B cell (primary cell): ENCODE measurements at regions not wholly inside any gene's neighbourhood (a gene's known extent, or its start where the extent isn't known, plus 50 kb on each side); places are given as distances from the start of the nearest gene placed in this dataset.

Experiments
- ATAC-seq: fragments of 200-7000 bp; cut with Tn5 transposase; one replicate; pipeline ENCODE4 v1.10.0; 2021; ENCODE audit warnings: low read depth, mild to moderate bottlenecking, moderate number of reproducible peaks, moderate library complexity
- CTCF ChIA-PET: fragments of 350-600 bp; sonication (Branson Sonifier 250); formaldehyde crosslinking; loops from one replicate; lab custom pipeline; 2021; ENCODE audit warnings: antibody characterized with exemption, inconsistent platforms; lab: Charles Lee
- POLR2A ChIA-PET: fragments of 350-600 bp; sonication (Branson Sonifier 250); formaldehyde crosslinking; loops from one replicate; lab custom pipeline; 2021; ENCODE audit warnings: antibody characterized with exemption; lab: Charles Lee
- DNase-seq: peaks from one replicate; pipeline ENCODE4 v3.0.0; 2013
- H2AFZ ChIP-seq: 2 replicates; pipeline ENCODE4 v1.6.1; 2012; ENCODE audit warnings: mild to moderate bottlenecking, low read depth, low read length; ENCODE audit not compliant: insufficient read depth, poor library complexity, severe bottlenecking
- H3K27ac ChIP-seq, 2 donors: 1 replicate in 1 of 2; 2 replicates in 1 of 2; pipeline ENCODE4 v1.5.1; 2012 to 2013; ENCODE audit warnings: low read length in 2 of 2, mild to moderate bottlenecking in 2 of 2, moderate library complexity in 1 of 2
- H3K27me3 ChIP-seq, 4 experiments: fragments of 200-600 bp in 1 of 4; sonication (generic) in 1 of 4; replicated peaks in 1 of 4; 1 replicate in 2 of 4; 2 replicates in 2 of 4; pipeline versions ENCODE4 v1.6.1 to v1.7.0; 2013 to 2016; ENCODE audit warnings: low read length in 3 of 4, mild to moderate bottlenecking in 2 of 4, mixed read lengths in 1 of 4, moderate library complexity in 1 of 4; ENCODE audit not compliant: insufficient read depth in 4 of 4, control insufficient read depth in 3 of 4; ENCODE audit errors: control extremely low read depth in 1 of 4
- H3K36me3 ChIP-seq, 2 experiments: replicated peaks in 1 of 2; 1 replicate in 1 of 2; 2 replicates in 1 of 2; pipeline versions ENCODE4 v1.6.1 to v1.7.1; 2013; ENCODE audit warnings: low read length in 1 of 2; ENCODE audit not compliant: insufficient read depth in 2 of 2, control insufficient read depth in 1 of 2; ENCODE audit errors: control extremely low read depth in 1 of 2, extremely low read depth in 1 of 2
- H3K4me1 ChIP-seq, 2 donors: fragments of 200-600 bp in 1 of 2; sonication (generic) in 1 of 2; 1 replicate in 1 of 2; 2 replicates in 1 of 2; pipeline versions ENCODE4 v1.5.1 to v1.6.1; 2013 to 2017; ENCODE audit warnings: low read length in 2 of 2; ENCODE audit not compliant: control insufficient read depth in 2 of 2, insufficient read depth in 2 of 2
- H3K4me2 ChIP-seq: replicated peaks from 2 replicates; pipeline ENCODE3; 2012; ENCODE audit warnings: mild to moderate bottlenecking, low read depth, low read length; ENCODE audit not compliant: poor library complexity, severe bottlenecking
- H3K4me3 ChIP-seq, 5 experiments: fragments of 200-600 bp in 1 of 5; sonication (generic) in 1 of 5; 1 replicate in 3 of 5; 2 replicates in 2 of 5; pipeline versions ENCODE4 v1.5.1 to v1.7.0; 2011 to 2016; ENCODE audit warnings: low read length in 4 of 5, mild to moderate bottlenecking in 4 of 5, low read depth in 2 of 5, control low read depth in 1 of 5, moderate library complexity in 1 of 5; ENCODE audit not compliant: insufficient read depth in 1 of 5; ENCODE audit errors: control extremely low read depth in 1 of 5, extremely low read depth in 1 of 5
- H3K79me2 ChIP-seq: fragments of 200-600 bp; sonication (generic); one replicate; pipeline ENCODE4 v1.6.0; 2016; ENCODE audit warnings: low read length; ENCODE audit not compliant: control insufficient read depth, insufficient read depth
- H3K9ac ChIP-seq: fragments of 200-600 bp; sonication (generic); 2 replicates; pipeline ENCODE4 v1.6.1; 2017; ENCODE audit warnings: mild to moderate bottlenecking, low read length, moderate library complexity
- H3K9me3 ChIP-seq, 3 donors: one replicate each; pipeline versions ENCODE4 v1.6.1 to v1.7.1; 2013; ENCODE audit warnings: low read length in 2 of 3; ENCODE audit not compliant: control insufficient read depth in 2 of 3, insufficient read depth in 1 of 3; ENCODE audit errors: control extremely low read depth in 1 of 3
- H4K20me1 ChIP-seq: 2 replicates; pipeline ENCODE4 v1.6.0; 2012; ENCODE audit warnings: mild to moderate bottlenecking, low read length; ENCODE audit not compliant: insufficient read depth, control insufficient read depth, poor library complexity, severe bottlenecking
- H3K27ac Mint-ChIP-seq: one replicate; pipeline ENCODE4 v1.8.0; 2021; ENCODE audit warnings: mixed read lengths
- H3K27me3 Mint-ChIP-seq: one replicate; pipeline ENCODE4 v1.8.0; 2021; ENCODE audit warnings: mixed read lengths
- H3K4me1 Mint-ChIP-seq: one replicate; pipeline ENCODE4 v1.8.0; 2021; ENCODE audit warnings: mixed read lengths
- H3K4me3 Mint-ChIP-seq: one replicate; pipeline ENCODE4 v1.8.0; 2021; ENCODE audit warnings: mixed read lengths
- H3K9me3 Mint-ChIP-seq: one replicate; pipeline ENCODE4 v1.8.0; 2022; ENCODE audit warnings: mixed read lengths; ENCODE audit not compliant: insufficient read depth
- EZH2 ChIP-seq: IDR thresholded peaks from 2 replicates; pipeline ENCODE4 v1.6.1; 2012; ENCODE audit warnings: borderline replicate concordance, low read depth, mild to moderate bottlenecking, moderate library complexity, low read length; ENCODE audit not compliant: insufficient read depth, poor library complexity, severe bottlenecking
- WGBS: methylation state at CpG from one replicate; pipeline ENCODE4 v1.1.5; 2013; ENCODE audit warnings: missing lambda C conversion rate; ENCODE audit not compliant: insufficient coverage; 5-methylcytosine and 5-hydroxymethylcytosine counted together
- intact Hi-C: fragments of 100-400 bp; cut with micrococcal nuclease; formaldehyde crosslinking; loops from one replicate; pipeline ENCODE4 v1.10.0; 2022
- TF ChIP-seq, protein P1 (sequence below): fragments of 200-600 bp; IDR thresholded peaks from one replicate; pipeline ENCODE4 v1.8.0; 2022; ENCODE audit warnings: antibody characterized with exemption, mild to moderate bottlenecking

GRCh38 chr3:55167586-55168317 lies 239.9 kb upstream of the LRTM1 start:
- H3K4me2 ChIP-seq: no peak overlapping the region
- no peaks in the 10 kb centered on the region for H3K36me3 ChIP-seq
- Mint-ChIP-seq H3K27me3 (no peaks in the 10 kb centered on the region), H3K9me3 (peaks cover 3% of the 10 kb centered on the region), H3K27ac (no peak overlapping the region), H3K4me1 (no peaks in the 10 kb centered on the region), H3K4me3 (no peak overlapping the region)
- H2AFZ ChIP-seq: no peak overlapping the region
- H3K27me3 ChIP-seq: no peaks in the 10 kb centered on the region
- no peaks in the 10 kb centered on the region for H3K79me2 ChIP-seq
- no peaks in the 10 kb centered on the region for H3K4me1 ChIP-seq
- no peak overlapping the region for H3K27ac ChIP-seq
- intact Hi-C loops: no loop called here
- H3K4me3 ChIP-seq: no peak overlapping the region
- H4K20me1 ChIP-seq: no peaks in the 10 kb centered on the region
- POLR2A ChIA-PET: no interaction called here
- ATAC-seq: no peak
- H3K9ac ChIP-seq: no peak overlapping the region
- CTCF ChIA-PET: no interaction called here
- WGBS: 86% methylated on average over 4 of the region's 4 CpGs
- no peak for DNase-seq
- H3K9me3 ChIP-seq: no peaks in the 10 kb centered on the region
- TF ChIP-seq, protein P1, sequence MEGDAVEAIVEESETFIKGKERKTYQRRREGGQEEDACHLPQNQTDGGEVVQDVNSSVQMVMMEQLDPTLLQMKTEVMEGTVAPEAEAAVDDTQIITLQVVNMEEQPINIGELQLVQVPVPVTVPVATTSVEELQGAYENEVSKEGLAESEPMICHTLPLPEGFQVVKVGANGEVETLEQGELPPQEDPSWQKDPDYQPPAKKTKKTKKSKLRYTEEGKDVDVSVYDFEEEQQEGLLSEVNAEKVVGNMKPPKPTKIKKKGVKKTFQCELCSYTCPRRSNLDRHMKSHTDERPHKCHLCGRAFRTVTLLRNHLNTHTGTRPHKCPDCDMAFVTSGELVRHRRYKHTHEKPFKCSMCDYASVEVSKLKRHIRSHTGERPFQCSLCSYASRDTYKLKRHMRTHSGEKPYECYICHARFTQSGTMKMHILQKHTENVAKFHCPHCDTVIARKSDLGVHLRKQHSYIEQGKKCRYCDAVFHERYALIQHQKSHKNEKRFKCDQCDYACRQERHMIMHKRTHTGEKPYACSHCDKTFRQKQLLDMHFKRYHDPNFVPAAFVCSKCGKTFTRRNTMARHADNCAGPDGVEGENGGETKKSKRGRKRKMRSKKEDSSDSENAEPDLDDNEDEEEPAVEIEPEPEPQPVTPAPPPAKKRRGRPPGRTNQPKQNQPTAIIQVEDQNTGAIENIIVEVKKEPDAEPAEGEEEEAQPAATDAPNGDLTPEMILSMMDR: no peak
- TF ChIP-seq EZH2: no peak
